ENCODE measurements at regions not wholly inside any gene's neighbourhood (a gene's known extent, or its start where the extent isn't known, plus 50 kb on each side); places are given as distances from the start of the nearest gene placed in this dataset.

GRCh38 chr5:136856648-136857047, 491.3 kb upstream of the TRPC7 start:
- TF ChIP-seq ZNF384 (IDR thresholded peaks at IDR 0.05) (no peak), BHLHE40 (IDR thresholded peaks at IDR 0.05; ENCODE audit: borderline replicate concordance) (no peak), SP1 (IDR thresholded peaks at IDR 0.05) (no peak), FOXK2 (IDR thresholded peaks at IDR 0.05) (no peak), L3MBTL2 (conservative IDR thresholded peaks at IDR 0.05) (no peak), PKNOX1 (IDR thresholded peaks at IDR 0.05) (no peak), TARDBP (IDR thresholded peaks at IDR 0.05) (no peak), FOXM1 (IDR thresholded peaks at IDR 0.05; ENCODE audit: borderline replicate concordance) (no peak), CTBP1 (IDR thresholded peaks at IDR 0.05; ENCODE audit: borderline replicate concordance) (no peak), LEF1 (IDR thresholded peaks at IDR 0.05; ENCODE audit: borderline replicate concordance) (no peak), SUZ12 (IDR thresholded peaks at IDR 0.05) (no peak), NFRKB (IDR thresholded peaks at IDR 0.05) (no peak), ELF4 (IDR thresholded peaks at IDR 0.05) (no peak), HDGF (IDR thresholded peaks at IDR 0.05; ENCODE audit: borderline replicate concordance) (no peak)
